WTC11 (cell line): ENCODE measurements at regions not wholly inside any gene's neighbourhood (a gene's known extent, or its start where the extent isn't known, plus 50 kb on each side); places are given as distances from the start of the nearest gene placed in this dataset.
"Not testable (repeated sequence)": the region's sequence is repeated elsewhere in the genome, so short reads cannot be mapped to it uniquely, and the experiment has no call there.

Source experiments
- ATAC-seq: fragments of 200-7000 bp; cut with Tn5 transposase; 2 replicates; pipeline ENCODE4 v1.10.0; 2021; ENCODE audit warnings: mild to moderate bottlenecking, moderate library complexity
- CTCF ChIA-PET: fragments of 300-600 bp; sonication (Branson Sonifier 250); formaldehyde crosslinking; loops from one replicate; lab custom pipeline; 2021; ENCODE audit warnings: antibody characterized with exemption; lab: Charles Lee
- POLR2A ChIA-PET: fragments of 350-600 bp; sonication (Branson Sonifier 250); formaldehyde crosslinking; loops from one replicate; lab custom pipeline; 2021; ENCODE audit warnings: antibody characterized with exemption; lab: Charles Lee
- DNase-seq: peaks from one replicate; pipeline ENCODE4 v3.0.0; 2021; ENCODE audit warnings: low spot score
- H3K27ac Mint-ChIP-seq: 2 replicates; pipeline ENCODE4 v1.8.0; 2021; ENCODE audit warnings: mixed read lengths
- H3K27me3 Mint-ChIP-seq: 2 replicates; pipeline ENCODE4 v1.8.0; 2021; ENCODE audit warnings: low read depth, mild to moderate bottlenecking, moderate library complexity, mixed read lengths
- H3K36me3 Mint-ChIP-seq: 2 replicates; pipeline ENCODE4 v1.8.0; 2021; ENCODE audit warnings: mixed read lengths
- H3K4me1 Mint-ChIP-seq: 2 replicates; pipeline ENCODE4 v1.8.0; 2022; ENCODE audit warnings: mixed read lengths
- H3K4me3 Mint-ChIP-seq: 2 replicates; pipeline ENCODE4 v1.8.0; 2021; ENCODE audit warnings: mild to moderate bottlenecking, moderate library complexity, mixed read lengths
- H3K9me3 Mint-ChIP-seq: 2 replicates; pipeline ENCODE4 v1.8.0; 2021; ENCODE audit warnings: mixed read lengths
- ATF1 ChIP-seq: sonication (generic); formaldehyde crosslinking; IDR thresholded peaks from 2 replicates; pipeline ENCODE4 v1.8.1; 2023; ENCODE audit warnings: mild to moderate bottlenecking, moderate library complexity, missing genetic modification reagents
- CTCF ChIP-seq: fragments of 200-600 bp; IDR thresholded peaks from 2 replicates; pipeline ENCODE4 v1.8.0; 2022; ENCODE audit warnings: antibody characterized with exemption
- ESRRA ChIP-seq: sonication (generic); formaldehyde crosslinking; IDR thresholded peaks from 2 replicates; pipeline ENCODE4 v1.8.1; 2022; ENCODE audit warnings: mild to moderate bottlenecking, missing genetic modification reagents, borderline replicate concordance
- FOXK1 ChIP-seq: sonication (generic); formaldehyde crosslinking; IDR thresholded peaks from 2 replicates; pipeline ENCODE4 v1.8.0; 2022; ENCODE audit warnings: mild to moderate bottlenecking, moderate library complexity, missing genetic modification reagents
- MYBL2 ChIP-seq: sonication (generic); formaldehyde crosslinking; IDR thresholded peaks from 2 replicates; pipeline ENCODE4 v1.8.1; 2023; ENCODE audit warnings: mild to moderate bottlenecking, moderate library complexity, missing genetic modification reagents
- NR2C2 ChIP-seq: sonication (generic); formaldehyde crosslinking; IDR thresholded peaks from 2 replicates; pipeline ENCODE4 v1.8.0; 2022; ENCODE audit warnings: mild to moderate bottlenecking, missing genetic modification reagents
- SMAD4 ChIP-seq: sonication (generic); formaldehyde crosslinking; IDR thresholded peaks from 2 replicates; pipeline ENCODE4 v1.8.0; 2022; ENCODE audit warnings: mild to moderate bottlenecking, missing genetic modification reagents
- ZNF121 ChIP-seq: sonication (generic); formaldehyde crosslinking; IDR thresholded peaks from 2 replicates; pipeline ENCODE4 v1.8.0; 2023; ENCODE audit warnings: missing genetic modification reagents
- ZNF416 ChIP-seq: fragments of 250-450 bp; sonication (Bioruptor Pico); IDR thresholded peaks from 2 replicates; pipeline ENCODE4 v1.9.0; 2021; ENCODE audit warnings: mild to moderate bottlenecking, inconsistent platforms
- ZNF423 ChIP-seq: fragments of 250-450 bp; sonication (Bioruptor Pico); IDR thresholded peaks from 2 replicates; pipeline ENCODE4 v2.1.2; 2022; ENCODE audit warnings: mild to moderate bottlenecking, moderate library complexity
- TF ChIP-seq, protein P1 (sequence below): fragments of 250-450 bp; sonication (Bioruptor Pico); IDR thresholded peaks from 2 replicates; pipeline ENCODE4 v1.9.0; 2021; ENCODE audit warnings: mild to moderate bottlenecking
- TF ChIP-seq, protein P2 (sequence below): fragments of 250-450 bp; sonication (Bioruptor Pico); IDR thresholded peaks from 2 replicates; pipeline ENCODE4 v2.1.2; 2022; ENCODE audit warnings: mild to moderate bottlenecking, moderate library complexity

GRCh38 chr15:77871852-77872371, 205.6 kb downstream of the TBC1D2B start:
- Mint-ChIP-seq H3K4me3 (no peak overlapping the region), H3K9me3 (no peaks in the 10 kb centered on the region), H3K36me3 (no peaks in the 10 kb centered on the region), H3K4me1 (peaks cover 4% of the 10 kb centered on the region; the same call in 1 of the 2 replicates), H3K27ac (no peak overlapping the region)
- ChIA-PET POLR2A (no interaction called here), CTCF (interaction anchor here (0.6 kb wide), 2 partner anchors 35 to 239 kb away, joined by 4 read pairs; no protein-coding TSS in a partner anchor)
- TF ChIP-seq CTCF, result peak; percentile 50; the same call in 1 of the 2 replicates
- no peak for TF ChIP-seq SMAD4 (CRISPR knock-in tag)
- TF ChIP-seq NR2C2 (CRISPR knock-in tag), result no peak
- TF ChIP-seq, all 79 proteins: peak for 1
- DNase-seq (peak; percentile 63), ATAC-seq (peak; percentile 33)
- H3K27me3 Mint-ChIP-seq, result no peaks in the 10 kb centered on the region; the same call in none of the 2 replicates

- TF ChIP-seq ZNF121 (CRISPR knock-in tag) (peak; percentile 84), MYBL2 (CRISPR knock-in tag) (no peak), NR2C2 (CRISPR knock-in tag) (no peak), ATF1 (CRISPR knock-in tag) (no peak), FOXK1 (CRISPR knock-in tag) (no peak), ESRRA (CRISPR knock-in tag) (no peak), ZNF416 (CRISPR knock-in tag) (no peak), CTCF (peak; percentile 90)
- TF ChIP-seq, protein P1, sequence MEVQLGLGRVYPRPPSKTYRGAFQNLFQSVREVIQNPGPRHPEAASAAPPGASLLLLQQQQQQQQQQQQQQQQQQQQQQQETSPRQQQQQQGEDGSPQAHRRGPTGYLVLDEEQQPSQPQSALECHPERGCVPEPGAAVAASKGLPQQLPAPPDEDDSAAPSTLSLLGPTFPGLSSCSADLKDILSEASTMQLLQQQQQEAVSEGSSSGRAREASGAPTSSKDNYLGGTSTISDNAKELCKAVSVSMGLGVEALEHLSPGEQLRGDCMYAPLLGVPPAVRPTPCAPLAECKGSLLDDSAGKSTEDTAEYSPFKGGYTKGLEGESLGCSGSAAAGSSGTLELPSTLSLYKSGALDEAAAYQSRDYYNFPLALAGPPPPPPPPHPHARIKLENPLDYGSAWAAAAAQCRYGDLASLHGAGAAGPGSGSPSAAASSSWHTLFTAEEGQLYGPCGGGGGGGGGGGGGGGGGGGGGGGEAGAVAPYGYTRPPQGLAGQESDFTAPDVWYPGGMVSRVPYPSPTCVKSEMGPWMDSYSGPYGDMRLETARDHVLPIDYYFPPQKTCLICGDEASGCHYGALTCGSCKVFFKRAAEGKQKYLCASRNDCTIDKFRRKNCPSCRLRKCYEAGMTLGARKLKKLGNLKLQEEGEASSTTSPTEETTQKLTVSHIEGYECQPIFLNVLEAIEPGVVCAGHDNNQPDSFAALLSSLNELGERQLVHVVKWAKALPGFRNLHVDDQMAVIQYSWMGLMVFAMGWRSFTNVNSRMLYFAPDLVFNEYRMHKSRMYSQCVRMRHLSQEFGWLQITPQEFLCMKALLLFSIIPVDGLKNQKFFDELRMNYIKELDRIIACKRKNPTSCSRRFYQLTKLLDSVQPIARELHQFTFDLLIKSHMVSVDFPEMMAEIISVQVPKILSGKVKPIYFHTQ (CRISPR knock-in tag), result no peak
- POLR2A ChIA-PET, result no interaction called here
- no peaks in the 10 kb centered on the region; the same call in none of the 2 replicates for H3K27me3 Mint-ChIP-seq
- H3K4me1 Mint-ChIP-seq, result peaks cover 4% of the 10 kb centered on the region; the same call in 1 of the 2 replicates
- no peaks in the 10 kb centered on the region for H3K9me3 Mint-ChIP-seq
- H3K27ac Mint-ChIP-seq, result no peak overlapping the region
- peak; percentile 78 for ATAC-seq
- no peak overlapping the region for H3K4me3 Mint-ChIP-seq
- H3K36me3 Mint-ChIP-seq, result no peaks in the 10 kb centered on the region
- DNase-seq, result peak; percentile 92
- CTCF ChIA-PET, result interaction anchor here (0.6 to 1.3 kb wide), 35 partner anchors 8 to 327 kb away, joined by 3 to 24 read pairs (median 5); no protein-coding TSS in a partner anchor
These were observed 207.1 kb downstream of the TBC1D2B start for GRCh38 chr15:77870195-77871065.

- CTCF ChIA-PET, result interaction anchor here (0.8 to 1.3 kb wide), 3 partner anchors 31 to 252 kb away, joined by 5 to 10 read pairs (median 6); no protein-coding TSS in a partner anchor
- peaks cover 6% of the 10 kb centered on the region for H3K4me1 Mint-ChIP-seq
- ATAC-seq, result no peak
These were observed 208.3 kb downstream of the TBC1D2B start for GRCh38 chr15:77869021-77869895.

GRCh38 chr15:77868048-77868629, 209.4 kb downstream of the TBC1D2B start:
- H3K27me3 Mint-ChIP-seq, H3K4me3 Mint-ChIP-seq, POLR2A ChIA-PET, ATAC-seq, H3K9me3 Mint-ChIP-seq, H3K27ac Mint-ChIP-seq, H3K36me3 Mint-ChIP-seq, DNase-seq: not testable (repeated sequence)
- CTCF ChIA-PET, result interaction anchor here (1.0 to 1.2 kb wide), 2 partner anchors 49 to 83 kb away, joined by 3 read pairs; no protein-coding TSS in a partner anchor
- H3K4me1 Mint-ChIP-seq, result peaks cover 13% of the 10 kb centered on the region

More at GRCh38 chr15:77869021-77869895, 208.3 kb downstream of the TBC1D2B start:
- Mint-ChIP-seq H3K36me3 (no peaks in the 10 kb centered on the region), H3K27ac (no peak overlapping the region), H3K4me3 (no peak overlapping the region), H3K27me3 (no peaks in the 10 kb centered on the region; the same call in none of the 2 replicates), H3K9me3 (no peaks in the 10 kb centered on the region)
- POLR2A ChIA-PET, result no interaction called here
- TF ChIP-seq, protein P2, sequence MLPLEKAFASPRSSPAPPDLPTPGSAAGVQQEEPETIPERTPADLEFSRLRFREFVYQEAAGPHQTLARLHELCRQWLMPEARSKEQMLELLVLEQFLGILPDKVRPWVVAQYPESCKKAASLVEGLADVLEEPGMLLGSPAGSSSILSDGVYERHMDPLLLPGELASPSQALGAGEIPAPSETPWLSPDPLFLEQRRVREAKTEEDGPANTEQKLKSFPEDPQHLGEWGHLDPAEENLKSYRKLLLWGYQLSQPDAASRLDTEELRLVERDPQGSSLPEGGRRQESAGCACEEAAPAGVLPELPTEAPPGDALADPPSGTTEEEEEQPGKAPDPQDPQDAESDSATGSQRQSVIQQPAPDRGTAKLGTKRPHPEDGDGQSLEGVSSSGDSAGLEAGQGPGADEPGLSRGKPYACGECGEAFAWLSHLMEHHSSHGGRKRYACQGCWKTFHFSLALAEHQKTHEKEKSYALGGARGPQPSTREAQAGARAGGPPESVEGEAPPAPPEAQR (CRISPR knock-in tag), result no peak
- TF ChIP-seq ZNF423 (CRISPR knock-in tag), result no peak
- no peak for DNase-seq
